ENCODE measurements at regions not wholly inside any gene's neighbourhood (a gene's known extent, or its start where the extent isn't known, plus 50 kb on each side); places are given as distances from the start of the nearest gene placed in this dataset.
A peak's percentile ranks its signal among the peaks of the same experiment; 100 is the strongest.
"Not testable (repeated sequence)": the region's sequence is repeated elsewhere in the genome, so short reads cannot be mapped to it uniquely, and the experiment has no call there.

DNA sequence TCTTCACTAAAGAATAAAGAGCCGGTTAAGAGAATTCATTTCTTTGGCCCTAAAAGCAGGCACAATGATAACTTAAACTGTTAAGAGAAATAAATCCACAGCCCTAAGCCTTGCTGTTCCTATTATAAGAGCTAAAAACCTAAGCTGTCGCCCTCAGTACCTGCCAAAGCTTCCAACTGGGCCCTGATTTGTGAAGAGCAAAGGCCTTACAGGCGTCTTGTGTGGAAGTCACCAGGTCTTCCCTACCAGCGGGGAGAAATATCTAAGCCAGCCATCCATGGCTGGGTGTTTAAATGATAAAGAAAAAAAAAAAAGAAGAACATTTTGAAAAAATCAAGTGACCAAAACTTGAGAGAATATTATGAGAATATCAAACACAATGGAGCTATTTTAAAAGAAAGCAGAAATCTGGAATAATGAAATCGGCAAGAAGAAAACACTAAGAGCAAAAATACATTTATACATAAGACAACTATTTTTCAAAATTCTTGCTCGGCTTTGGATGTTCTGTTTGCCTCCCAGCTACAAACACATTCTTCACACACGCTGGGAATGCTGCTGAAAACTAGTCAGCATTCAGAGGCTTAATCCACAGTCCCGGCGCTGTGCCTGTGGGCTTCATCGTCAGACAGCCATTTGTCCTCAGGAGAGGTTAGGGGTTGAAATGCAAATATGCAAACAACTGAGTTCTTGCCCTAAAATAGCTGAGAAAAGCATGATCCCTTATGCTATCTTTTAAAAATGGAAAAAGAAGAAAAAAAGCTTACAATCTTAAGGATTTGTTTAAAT lies 89.8 kb upstream of the LSM14A start:
- DNase-seq (ENCODE audit: low read depth) = no peak
- in situ Hi-C loops (cut with HindIII; ENCODE audit: low pct_unique_long_range_greater_than_20kb, low sequenced_read_pairs) = no loop called here

DNA sequence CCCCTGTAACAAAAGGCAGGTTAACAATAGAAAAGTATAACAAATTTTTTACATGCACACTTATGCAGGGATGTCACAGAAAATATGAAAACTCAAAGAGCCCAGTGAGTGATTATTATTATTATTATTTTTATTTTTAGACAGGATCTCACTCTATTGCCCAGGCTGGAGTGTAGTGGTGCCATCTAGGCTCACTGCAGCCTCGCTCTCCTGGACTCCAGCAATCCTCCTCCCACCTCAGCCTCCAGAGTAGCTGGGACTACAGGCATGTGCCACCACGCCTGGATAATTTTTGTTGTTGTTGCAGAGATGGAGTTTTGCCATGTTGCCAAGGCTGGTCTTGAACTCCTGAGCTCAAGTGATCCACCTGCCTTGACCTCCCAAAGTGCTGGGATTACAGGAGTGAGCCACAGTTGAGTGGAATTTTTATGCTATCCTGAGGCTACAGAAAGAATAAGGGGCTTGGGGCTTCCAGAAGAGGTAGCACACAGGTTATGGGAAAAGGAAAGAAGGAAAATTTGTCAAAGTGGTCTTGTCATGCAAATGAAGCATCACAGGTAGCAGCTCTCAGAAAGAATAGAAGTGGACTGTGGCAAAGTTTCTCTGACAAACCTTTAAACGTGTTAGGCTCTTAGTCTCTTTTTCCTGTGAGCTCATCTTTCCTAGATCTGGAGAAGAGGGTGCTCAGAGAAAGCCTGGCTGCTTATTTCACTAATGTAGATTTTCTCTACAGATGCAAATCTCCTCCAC lies 87.7 kb upstream of the LSM14A start:
- DNase-seq (ENCODE audit: low read depth) = no peak
- in situ Hi-C loops (cut with HindIII; ENCODE audit: low pct_unique_long_range_greater_than_20kb, low sequenced_read_pairs) = no loop called here

- no peak for DNase-seq (ENCODE audit: low read depth)
These were observed 87.0 kb upstream of the LSM14A start for GRCh38 chr19:34085336-34085735.

GRCh38 chr19:34088292-34088691 lies 84.0 kb upstream of the LSM14A start:
- in situ Hi-C loops (cut with HindIII; ENCODE audit: low pct_unique_long_range_greater_than_20kb, low sequenced_read_pairs) = no loop called here
- DNase-seq (ENCODE audit: low read depth) = no peak

More at GRCh38 chr19:34085336-34085735, 87.0 kb upstream of the LSM14A start:
- in situ Hi-C loops (cut with HindIII; ENCODE audit: low pct_unique_long_range_greater_than_20kb, low sequenced_read_pairs) = no loop called here

- in situ Hi-C loops (cut with HindIII; ENCODE audit: low pct_unique_long_range_greater_than_20kb, low sequenced_read_pairs) = no loop called here
- no peak for DNase-seq (ENCODE audit: low read depth)
These were observed 82.7 kb upstream of the LSM14A start for GRCh38 chr19:34089566-34089965.

DNA sequence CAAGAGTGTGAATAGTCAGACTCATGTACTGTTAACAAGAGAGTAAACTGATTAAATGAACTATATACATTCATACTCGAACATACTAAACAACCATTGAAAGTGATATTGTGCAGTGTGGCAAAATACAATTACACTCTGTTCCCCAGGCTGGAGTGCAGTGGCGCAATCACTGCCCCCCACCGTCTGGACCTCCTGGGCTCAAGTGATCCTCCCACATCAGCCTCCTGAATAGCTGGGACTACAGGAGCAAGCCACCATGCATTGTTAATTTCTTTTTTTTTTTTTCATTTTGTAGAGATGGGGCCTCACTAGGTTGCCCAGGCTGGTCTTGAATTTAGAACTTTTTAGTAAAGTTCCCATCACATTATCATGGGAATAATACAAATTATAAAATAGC lies 77.3 kb upstream of the LSM14A start:
- DNase-seq (ENCODE audit: low read depth) = no peak
- in situ Hi-C loops (cut with HindIII; ENCODE audit: low pct_unique_long_range_greater_than_20kb, low sequenced_read_pairs) = no loop called here

DNA sequence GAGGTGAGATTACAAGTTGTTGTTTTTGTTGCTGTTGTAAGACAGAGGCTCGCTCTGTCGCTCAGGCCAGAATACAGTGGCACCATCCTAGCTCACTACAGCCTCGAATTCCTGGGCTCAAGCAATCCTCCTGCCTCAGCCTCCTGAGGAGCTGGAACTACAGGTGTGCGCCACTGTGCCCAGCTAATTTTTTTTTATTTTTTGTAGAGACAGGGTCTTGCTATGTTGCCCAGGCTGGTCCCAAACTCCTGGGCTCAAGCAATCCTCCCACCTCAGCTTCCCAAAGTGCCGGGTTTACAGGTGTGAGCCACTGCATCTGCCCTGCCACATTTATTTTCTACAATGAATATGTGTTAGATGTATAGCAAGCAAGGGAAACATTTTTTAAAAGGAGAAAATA lies 76.9 kb upstream of the LSM14A start:
- in situ Hi-C loops (cut with HindIII; ENCODE audit: low pct_unique_long_range_greater_than_20kb, low sequenced_read_pairs); DNase-seq (ENCODE audit: low read depth): not testable (repeated sequence)

GRCh38 chr19:34096020-34096915 lies 76.0 kb upstream of the LSM14A start:
- DNase-seq (ENCODE audit: low read depth) = peak; percentile 54
- in situ Hi-C loops (cut with HindIII; ENCODE audit: low pct_unique_long_range_greater_than_20kb, low sequenced_read_pairs) = no loop called here

DNA sequence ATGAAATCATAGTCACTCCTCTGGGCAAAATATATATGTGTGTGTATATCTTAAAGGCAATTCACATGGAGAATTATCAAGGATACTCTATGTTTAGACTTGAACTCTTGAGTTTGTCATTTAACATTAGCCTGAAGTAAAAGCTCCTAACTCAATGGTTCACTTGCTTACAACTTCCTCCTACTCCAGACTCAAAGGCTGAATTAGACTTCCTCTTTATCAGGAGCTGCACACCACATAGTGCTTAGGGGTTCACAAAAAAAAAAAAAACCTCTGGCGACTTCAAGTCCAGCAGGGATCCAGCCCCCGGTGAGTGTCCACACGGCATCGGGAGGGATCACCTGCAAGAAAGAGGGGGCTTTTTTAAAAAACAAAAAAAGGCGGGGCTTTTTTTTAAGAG lies 68.2 kb upstream of the LSM14A start:
- in situ Hi-C loops (cut with HindIII; ENCODE audit: low pct_unique_long_range_greater_than_20kb, low sequenced_read_pairs) = no loop called here
- DNase-seq (ENCODE audit: low read depth) = no peak

- in situ Hi-C loops (cut with HindIII; ENCODE audit: low pct_unique_long_range_greater_than_20kb, low sequenced_read_pairs) = no loop called here
- no peak for DNase-seq (ENCODE audit: low read depth)
These were observed 67.7 kb upstream of the LSM14A start for GRCh38 chr19:34104557-34104956.

DNA sequence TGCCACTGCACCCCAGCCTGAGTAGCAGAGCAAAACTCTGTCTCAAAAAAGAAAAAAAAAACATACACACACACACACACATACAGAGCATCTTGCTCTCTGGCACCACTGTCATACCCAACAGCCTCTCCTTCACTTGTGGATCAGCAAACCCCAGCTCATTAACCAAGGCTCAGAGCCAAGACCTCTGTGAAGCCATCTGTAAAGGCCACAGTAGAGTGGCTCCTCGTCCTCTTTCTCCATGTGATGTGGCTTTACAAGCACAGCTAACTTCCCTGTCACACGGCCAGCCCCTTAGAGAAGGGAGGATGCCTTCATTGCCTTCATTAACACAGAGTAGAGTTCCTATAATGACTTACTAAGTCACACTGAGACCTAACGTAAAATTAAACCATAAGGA lies 62.7 kb upstream of the LSM14A start:
- in situ Hi-C loops (cut with HindIII; ENCODE audit: low pct_unique_long_range_greater_than_20kb, low sequenced_read_pairs) = no loop called here
- DNase-seq (ENCODE audit: low read depth) = peak; percentile 76

DNA sequence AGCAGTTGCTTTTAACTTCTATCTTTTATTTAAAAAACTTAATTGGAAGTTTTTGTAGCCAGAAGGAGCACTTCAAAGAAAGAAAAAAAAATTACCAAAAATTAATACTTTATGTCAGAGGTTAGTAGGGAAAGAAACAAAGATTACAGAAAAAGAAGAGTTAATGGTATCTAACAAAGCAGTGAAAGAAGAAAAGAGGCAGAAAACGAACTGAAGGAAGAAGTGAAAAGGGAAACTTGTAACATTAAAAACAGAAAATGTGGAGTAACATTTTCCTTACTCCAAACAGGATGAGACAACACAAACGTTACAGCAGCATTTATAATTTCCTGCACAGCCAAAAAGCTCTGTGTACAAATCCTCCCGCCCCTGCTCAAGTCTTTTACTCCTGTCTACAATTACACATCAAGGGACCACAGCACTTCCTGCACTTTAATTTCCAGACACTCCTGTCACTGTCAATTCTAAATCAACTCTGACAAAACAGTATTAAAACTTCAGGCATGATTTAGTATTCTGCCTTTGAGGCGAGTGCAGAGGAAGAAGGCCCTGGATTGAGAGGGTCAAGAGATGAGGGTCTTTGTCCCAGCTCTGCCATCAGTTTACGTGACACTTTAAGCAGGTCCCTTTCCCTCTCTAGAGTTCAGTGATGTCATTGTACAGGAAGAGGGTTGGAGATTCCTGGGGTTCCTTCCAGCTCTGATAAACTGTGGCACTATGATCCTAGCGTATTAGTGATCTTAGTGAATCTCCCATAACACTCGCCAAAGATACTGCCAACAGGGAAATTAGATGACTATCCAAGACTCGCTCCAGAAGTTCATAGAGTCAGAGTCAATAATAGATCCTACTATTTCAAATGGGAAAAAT lies 53.2 kb upstream of the LSM14A start:
- no peak for DNase-seq (ENCODE audit: low read depth)
- in situ Hi-C loops (cut with HindIII; ENCODE audit: low pct_unique_long_range_greater_than_20kb, low sequenced_read_pairs) = no loop called here

GRCh38 chr19:34120141-34120540 lies 52.2 kb upstream of the LSM14A start:
- DNase-seq (ENCODE audit: low read depth) = no peak
- in situ Hi-C loops (cut with HindIII; ENCODE audit: low pct_unique_long_range_greater_than_20kb, low sequenced_read_pairs) = no loop called here

- peak; percentile 19 for DNase-seq (ENCODE audit: low read depth)
- in situ Hi-C loops (cut with HindIII; ENCODE audit: low pct_unique_long_range_greater_than_20kb, low sequenced_read_pairs) = no loop called here
These were observed 51.3 kb upstream of the LSM14A start for GRCh38 chr19:34120846-34121639.
